Right atrium auricular region (tissue), 2 donors: ENCODE measurements at regions not wholly inside any gene's neighbourhood (a gene's known extent, or its start where the extent isn't known, plus 50 kb on each side); places are given as distances from the start of the nearest gene placed in this dataset.
"Not testable (repeated sequence)": the region's sequence is repeated elsewhere in the genome, so short reads cannot be mapped to it uniquely, and the experiment has no call there.

Experiments used
- DNase-seq: peaks from one replicate; pipeline ENCODE4 v3.0.0-alpha.2; 2019; ENCODE audit warnings: low spot score
- H3K27ac ChIP-seq, 2 donors: fragments of 200-600 bp; sonication (generic); 1 replicate in 1 of 2; 2 replicates in 1 of 2; pipeline ENCODE4 v1.5.1; 2016 to 2019
- H3K27me3 ChIP-seq, 2 donors: fragments of 200-600 bp; sonication (generic); one replicate each; pipeline versions ENCODE4 v1.5.1 to v1.6.0; 2017 to 2019
- H3K36me3 ChIP-seq: fragments of 200-600 bp; sonication (generic); one replicate; pipeline ENCODE4 v1.5.1; 2016
- H3K4me1 ChIP-seq, 2 donors: fragments of 200-600 bp; sonication (generic); one replicate each; pipeline versions ENCODE4 v1.5.1 to v1.6.0; 2017 to 2019
- H3K4me3 ChIP-seq, 2 donors: fragments of 200-600 bp; sonication (generic); 1 replicate in 1 of 2; 2 replicates in 1 of 2; pipeline ENCODE4 v1.5.1; 2017 to 2019; ENCODE audit warnings: mild to moderate bottlenecking in 1 of 2, moderate library complexity in 1 of 2
- H3K9me3 ChIP-seq, 2 donors: fragments of 200-600 bp; sonication (generic); one replicate each; pipeline ENCODE4 v1.5.1; 2019
- TF ChIP-seq, protein P1 (sequence below), 2 donors: fragments of 200-600 bp; sonication (generic); IDR thresholded peaks; one replicate each; pipeline ENCODE4 v1.5.1; 2019; ENCODE audit warnings: antibody characterized with exemption in 2 of 2

DNA sequence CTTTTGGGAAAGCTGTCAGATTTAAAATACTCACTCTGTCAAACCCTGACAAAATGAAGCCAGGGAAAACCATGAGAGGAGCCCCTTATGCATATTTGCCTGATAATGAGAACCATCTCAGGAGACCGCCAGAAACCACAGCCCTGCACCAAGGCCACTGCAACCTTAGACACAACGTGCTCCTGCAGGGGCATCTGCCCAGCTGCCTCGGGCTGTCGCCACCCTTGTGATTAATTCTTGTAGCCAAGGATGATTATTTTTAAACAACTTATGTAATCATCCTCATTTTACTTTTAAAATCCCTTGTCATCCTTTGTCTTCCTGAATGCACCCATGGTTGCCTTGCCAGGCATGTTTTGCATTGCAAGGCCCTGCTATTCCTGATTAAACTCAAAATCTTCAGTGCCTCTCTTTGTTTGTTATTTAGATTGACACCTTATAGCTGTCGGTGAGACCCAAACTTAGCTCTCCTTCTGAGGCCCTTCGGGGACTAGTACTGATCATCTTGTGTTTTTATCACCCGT lies 766.4 kb upstream of the TMEM132C start:
- no peaks in the 10 kb centered on the region for H3K9me3 ChIP-seq
- H3K27ac ChIP-seq = no peak overlapping the region
- TF ChIP-seq, protein P1, sequence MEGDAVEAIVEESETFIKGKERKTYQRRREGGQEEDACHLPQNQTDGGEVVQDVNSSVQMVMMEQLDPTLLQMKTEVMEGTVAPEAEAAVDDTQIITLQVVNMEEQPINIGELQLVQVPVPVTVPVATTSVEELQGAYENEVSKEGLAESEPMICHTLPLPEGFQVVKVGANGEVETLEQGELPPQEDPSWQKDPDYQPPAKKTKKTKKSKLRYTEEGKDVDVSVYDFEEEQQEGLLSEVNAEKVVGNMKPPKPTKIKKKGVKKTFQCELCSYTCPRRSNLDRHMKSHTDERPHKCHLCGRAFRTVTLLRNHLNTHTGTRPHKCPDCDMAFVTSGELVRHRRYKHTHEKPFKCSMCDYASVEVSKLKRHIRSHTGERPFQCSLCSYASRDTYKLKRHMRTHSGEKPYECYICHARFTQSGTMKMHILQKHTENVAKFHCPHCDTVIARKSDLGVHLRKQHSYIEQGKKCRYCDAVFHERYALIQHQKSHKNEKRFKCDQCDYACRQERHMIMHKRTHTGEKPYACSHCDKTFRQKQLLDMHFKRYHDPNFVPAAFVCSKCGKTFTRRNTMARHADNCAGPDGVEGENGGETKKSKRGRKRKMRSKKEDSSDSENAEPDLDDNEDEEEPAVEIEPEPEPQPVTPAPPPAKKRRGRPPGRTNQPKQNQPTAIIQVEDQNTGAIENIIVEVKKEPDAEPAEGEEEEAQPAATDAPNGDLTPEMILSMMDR (IDR thresholded peaks at IDR 0.05) = no peak
- no peaks in the 10 kb centered on the region for H3K4me1 ChIP-seq
- no peak for DNase-seq
- no peaks in the 10 kb centered on the region for H3K36me3 ChIP-seq
- H3K27me3 ChIP-seq = no peaks in the 10 kb centered on the region
- no peak overlapping the region for H3K4me3 ChIP-seq

GRCh38 chr12:127501916-127502315 lies 765.1 kb upstream of the TMEM132C start:
- Histone ChIP-seq H3K27ac (no peak overlapping the region), H3K4me1 (no peaks in the 10 kb centered on the region), H3K27me3 (no peaks in the 10 kb centered on the region), H3K4me3 (no peak overlapping the region), H3K9me3 (no peaks in the 10 kb centered on the region), H3K36me3 (no peaks in the 10 kb centered on the region)
- no peak for DNase-seq
- TF ChIP-seq, protein P1 (IDR thresholded peaks at IDR 0.05) = no peak

DNA sequence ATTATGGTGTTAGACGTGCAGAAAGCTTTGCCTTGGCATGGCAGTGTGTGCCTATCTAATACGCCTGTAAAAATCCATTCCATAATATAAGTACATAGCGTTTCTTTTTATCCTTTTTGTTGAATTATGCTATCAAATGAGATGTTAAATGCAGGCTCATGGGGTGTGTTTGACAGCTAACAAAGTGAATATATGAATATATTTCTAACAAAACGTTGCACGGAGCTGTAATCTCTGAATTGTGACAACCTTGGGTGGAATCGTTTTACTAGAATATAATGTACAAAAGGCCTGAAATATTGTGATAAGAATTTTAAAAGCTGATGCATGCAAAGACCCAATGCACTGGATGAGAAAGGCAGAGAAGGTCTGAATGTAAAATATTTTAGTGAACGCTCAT lies 763.7 kb upstream of the TMEM132C start:
- Histone ChIP-seq H3K27ac (no peak overlapping the region), H3K4me3 (no peak overlapping the region), H3K27me3 (no peaks in the 10 kb centered on the region), H3K4me1 (no peaks in the 10 kb centered on the region), H3K36me3 (no peaks in the 10 kb centered on the region), H3K9me3 (no peaks in the 10 kb centered on the region)
- TF ChIP-seq, protein P1 (IDR thresholded peaks at IDR 0.05) = no peak
- DNase-seq = no peak

- not testable (repeated sequence) for H3K4me3 ChIP-seq, H3K4me1 ChIP-seq, H3K9me3 ChIP-seq, H3K27ac ChIP-seq, H3K27me3 ChIP-seq, DNase-seq, H3K36me3 ChIP-seq
These were observed 763.0 kb upstream of the TMEM132C start for GRCh38 chr12:127503996-127504395.

GRCh38 chr12:127504874-127505273 lies 762.1 kb upstream of the TMEM132C start:
- Histone ChIP-seq H3K4me3 (no peak overlapping the region), H3K4me1 (no peaks in the 10 kb centered on the region), H3K9me3 (no peaks in the 10 kb centered on the region), H3K27ac (no peak overlapping the region), H3K27me3 (peaks cover 0 to 2% of the 10 kb centered on the region in 2 donors), H3K36me3 (no peaks in the 10 kb centered on the region)
- TF ChIP-seq, protein P1 (IDR thresholded peaks at IDR 0.05) = no peak
- no peak for DNase-seq

GRCh38 chr12:127507341-127507740 lies 759.6 kb upstream of the TMEM132C start:
- Histone ChIP-seq H3K27ac (no peak overlapping the region), H3K4me1 (no peaks in the 10 kb centered on the region), H3K36me3 (no peaks in the 10 kb centered on the region), H3K4me3 (no peak overlapping the region), H3K27me3 (peaks cover 0 to 2% of the 10 kb centered on the region in 2 donors), H3K9me3 (peaks cover 0 to 5% of the 10 kb centered on the region in 2 donors)
- TF ChIP-seq, protein P1 (IDR thresholded peaks at IDR 0.05) = no peak
- DNase-seq = no peak
